Suppressor macrophage treated with lipopolysaccharide for 1 hour (primary cell): ENCODE measurements at regions not wholly inside any gene's neighbourhood (a gene's known extent, or its start where the extent isn't known, plus 50 kb on each side); places are given as distances from the start of the nearest gene placed in this dataset.

ENCODE experiments used
- DNase-seq, 3 donors: peaks; one replicate each; pipeline ENCODE4 v3.0.0-alpha.2; 2020 to 2022

DNA sequence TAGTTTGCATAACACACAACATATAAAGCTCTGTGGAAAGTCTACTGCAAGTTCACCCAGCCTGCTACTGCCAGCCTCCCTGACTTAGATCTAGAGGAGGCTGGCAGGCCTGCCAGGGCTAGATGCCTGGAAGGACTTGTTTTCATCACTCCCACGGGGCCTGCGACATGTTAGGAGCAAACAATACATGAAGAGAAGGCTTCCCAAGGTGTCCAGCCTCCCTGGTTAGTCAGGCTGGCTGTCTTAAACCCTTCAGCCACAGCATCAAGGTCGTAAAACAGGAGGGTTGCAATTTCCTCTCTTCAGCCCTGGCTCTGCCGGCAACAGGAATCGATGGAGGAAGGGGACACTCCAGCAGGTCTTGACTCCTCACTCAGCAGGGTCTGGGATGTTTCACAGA lies 104.5 kb downstream of the NGF start:
- DNase-seq = no peak

DNA sequence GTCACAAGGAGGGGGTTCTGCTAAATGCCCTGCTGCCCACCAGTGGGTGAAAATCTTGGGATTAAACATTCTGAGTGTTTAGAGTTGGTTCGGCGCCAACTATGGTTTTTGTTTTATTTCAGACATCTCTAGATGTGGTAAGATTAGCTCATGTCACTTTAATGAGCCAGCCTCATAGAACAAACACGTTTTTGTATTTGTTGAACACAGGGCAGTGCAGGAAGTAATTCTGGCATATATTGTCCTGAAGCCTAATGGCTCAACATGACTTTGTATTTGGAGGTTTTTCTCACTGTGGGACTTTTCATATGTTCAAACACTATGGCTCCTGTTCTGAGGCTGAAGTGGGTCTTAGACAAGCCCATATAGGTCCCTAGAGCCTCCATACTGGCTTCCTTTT lies 107.8 kb downstream of the NGF start:
- DNase-seq = no peak

DNA sequence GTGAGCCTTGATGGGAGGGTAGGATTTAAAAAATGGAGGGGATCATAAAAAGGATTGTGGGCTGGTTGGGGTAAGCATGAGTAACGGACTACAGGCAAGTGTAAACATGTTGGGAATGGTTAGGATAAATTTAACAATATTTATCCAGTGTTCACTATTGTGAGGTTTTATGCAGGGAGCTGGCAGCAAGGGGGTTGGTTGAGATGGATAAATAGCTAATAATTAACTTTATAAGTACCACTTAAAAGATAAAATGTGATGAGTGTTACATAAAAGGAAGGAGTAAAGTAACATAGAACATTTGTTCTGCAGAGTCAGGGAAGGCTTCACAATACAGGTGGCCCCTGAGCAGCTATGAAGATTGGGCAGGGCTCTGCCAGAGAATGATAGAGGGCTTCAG lies 109.0 kb downstream of the NGF start:
- DNase-seq = no peak

GRCh38 chr1:115228191-115228590 lies 109.9 kb downstream of the NGF start:
- no peak for DNase-seq

DNA sequence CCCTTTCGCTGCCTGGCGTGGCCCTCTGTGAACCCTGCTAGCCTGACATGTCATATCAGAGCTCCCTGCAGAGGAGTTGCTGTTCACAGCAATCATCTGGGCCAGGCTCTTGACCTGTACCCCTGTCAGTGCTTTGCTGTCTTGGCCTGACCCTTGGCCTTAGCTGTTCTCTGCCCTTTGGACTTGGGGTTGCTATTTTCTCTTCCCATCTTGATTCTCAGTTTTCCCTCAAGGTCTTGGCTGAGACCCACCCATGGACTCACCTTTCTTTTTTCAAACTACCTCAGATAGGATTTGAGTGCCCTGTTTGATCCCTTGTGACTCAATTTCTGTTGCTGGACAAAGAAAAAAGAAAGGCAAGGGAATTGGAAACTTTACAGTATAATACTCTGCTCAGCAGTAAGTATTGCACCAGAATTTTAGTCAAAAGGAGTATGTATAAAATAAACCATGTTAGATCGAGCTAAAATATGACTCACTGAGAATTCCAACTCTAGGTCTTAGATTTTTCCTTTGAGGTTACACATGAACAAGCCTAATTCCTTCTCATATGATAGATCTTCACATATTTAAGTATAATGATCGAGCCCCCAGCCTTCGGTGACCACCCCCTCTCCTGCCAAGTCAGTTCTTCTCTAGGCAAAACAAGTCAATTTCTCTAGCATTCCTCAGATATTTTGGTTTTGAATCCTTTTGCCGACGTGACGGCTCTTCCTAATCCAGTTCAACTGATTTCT lies 110.5 kb downstream of the NGF start:
- no peak for DNase-seq

GRCh38 chr1:115225993-115226685 lies 111.9 kb downstream of the NGF start:
- DNase-seq = no peak

DNA sequence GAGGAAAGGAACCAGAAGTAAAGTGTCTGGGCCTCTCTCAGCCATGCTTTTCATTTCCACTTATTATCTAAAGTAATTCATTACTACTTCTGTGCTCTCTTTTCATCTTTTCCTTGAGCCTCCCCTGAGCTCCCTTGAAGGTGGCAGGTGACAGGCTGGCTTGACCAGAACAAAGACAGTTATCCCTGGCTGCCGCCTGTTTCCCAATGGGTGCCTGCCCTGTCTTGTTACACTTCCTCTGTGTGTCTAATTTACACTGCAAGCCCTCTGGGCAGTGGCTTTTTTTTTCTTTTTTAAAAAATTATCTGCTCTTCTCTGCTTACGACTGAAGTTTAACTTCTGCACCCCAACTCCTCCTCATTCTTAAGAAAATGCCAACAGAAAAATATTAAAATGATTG lies 113.4 kb downstream of the NGF start:
- DNase-seq = no peak

DNA sequence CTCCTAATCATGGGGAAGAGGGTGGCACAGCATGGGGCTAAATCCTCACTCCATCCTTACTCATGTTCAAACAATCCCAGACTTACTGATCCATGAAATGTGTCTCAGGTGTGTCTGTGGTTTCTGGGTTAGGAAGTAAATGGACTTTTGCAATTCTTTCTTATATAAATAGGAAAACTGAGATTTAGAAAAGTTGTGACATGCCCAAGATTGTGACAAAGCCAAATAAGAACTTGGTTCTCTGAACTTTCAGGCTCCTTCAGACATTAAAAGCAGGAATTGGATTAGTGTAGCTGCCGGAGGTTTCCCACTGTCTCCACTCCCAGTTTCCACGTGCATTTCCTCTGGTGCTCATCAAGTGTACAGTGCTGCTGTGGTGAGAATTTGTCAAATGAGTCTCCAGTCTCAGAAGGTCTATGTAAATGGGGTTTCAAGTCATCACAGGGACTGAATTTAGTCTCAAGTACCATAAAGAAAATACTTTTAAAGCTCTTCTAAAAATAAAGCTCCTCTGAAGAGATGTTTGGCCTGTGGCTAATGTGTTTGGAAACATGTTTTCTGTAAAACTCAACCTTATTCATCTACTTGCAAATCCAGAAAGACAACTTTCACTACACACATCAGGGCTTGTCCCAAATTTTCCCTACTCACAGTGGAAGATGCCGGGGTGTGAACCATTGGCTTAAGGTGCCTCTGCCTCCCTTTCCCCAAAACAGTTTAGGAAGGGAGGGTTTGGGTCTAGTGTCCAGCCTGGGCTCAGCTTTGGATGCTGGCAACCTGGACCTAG lies 115.2 kb downstream of the NGF start:
- DNase-seq = no peak

GRCh38 chr1:115220340-115221270 lies 117.4 kb downstream of the NGF start:
- no peak for DNase-seq

DNA sequence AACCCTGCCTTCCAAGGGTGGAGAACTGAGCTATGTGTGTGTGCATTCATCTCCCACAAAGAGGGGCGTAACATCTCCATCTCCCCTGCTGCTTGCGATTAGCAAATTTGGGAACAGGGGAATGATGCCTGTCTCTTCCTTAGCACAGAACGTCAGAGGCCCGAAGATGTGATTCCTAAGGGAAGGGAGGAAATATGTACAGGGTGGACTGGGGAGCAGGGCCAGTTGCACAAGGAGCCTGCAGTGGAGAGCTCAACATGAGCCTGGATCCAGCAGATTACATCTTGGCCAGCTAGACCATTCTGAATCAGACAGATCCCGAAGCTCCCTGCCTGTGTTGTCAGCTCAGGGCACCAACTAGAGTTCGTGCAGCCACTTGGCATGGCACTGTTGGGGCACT lies 118.1 kb downstream of the NGF start:
- no peak for DNase-seq

GRCh38 chr1:115218699-115219098 lies 119.3 kb downstream of the NGF start:
- DNase-seq = no peak

- DNase-seq = no peak
Observed at GRCh38 chr1:115218034-115218405, 120.0 kb downstream of the NGF start.

DNA sequence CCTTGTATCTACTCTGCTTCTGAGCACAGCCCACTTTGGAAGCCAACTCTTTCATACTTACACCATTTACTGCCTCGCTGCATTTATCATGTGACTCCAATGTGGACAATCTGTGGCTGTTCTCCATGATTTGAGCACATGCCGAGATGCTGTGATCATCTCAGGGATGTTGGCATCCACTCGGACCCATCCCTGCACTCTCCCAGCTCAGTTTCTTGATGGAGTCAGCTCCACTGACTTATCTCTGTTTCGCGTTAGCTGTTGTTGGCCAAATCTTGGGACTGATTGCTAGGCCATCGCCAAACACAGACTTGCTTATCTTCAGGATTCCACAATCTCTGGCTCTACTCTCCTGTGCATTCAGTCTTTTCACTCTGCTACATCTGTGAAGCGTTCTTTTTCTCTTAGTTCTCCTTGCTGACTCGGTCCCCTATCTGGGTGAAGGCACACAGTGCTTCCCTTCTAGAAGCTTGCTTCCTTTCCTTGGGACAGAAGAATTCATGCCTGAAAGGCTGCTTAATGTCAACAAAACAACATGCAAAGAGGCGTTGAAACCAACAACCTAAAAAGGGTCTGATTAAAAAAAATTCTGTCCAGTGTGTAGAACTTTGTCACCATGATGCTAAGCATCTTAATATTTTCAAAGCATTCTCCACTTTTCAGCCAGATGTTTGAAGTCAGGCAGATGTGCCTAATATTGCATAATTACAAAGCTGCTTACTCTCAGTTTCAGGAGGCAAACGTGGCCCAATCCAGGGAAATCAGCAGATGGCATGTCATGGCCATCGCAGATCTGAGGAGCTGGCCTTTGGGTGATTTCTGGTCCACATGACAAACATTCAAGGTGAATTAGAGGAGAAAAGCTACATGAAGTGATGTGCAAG lies 120.7 kb downstream of the NGF start:
- DNase-seq = no peak

DNA sequence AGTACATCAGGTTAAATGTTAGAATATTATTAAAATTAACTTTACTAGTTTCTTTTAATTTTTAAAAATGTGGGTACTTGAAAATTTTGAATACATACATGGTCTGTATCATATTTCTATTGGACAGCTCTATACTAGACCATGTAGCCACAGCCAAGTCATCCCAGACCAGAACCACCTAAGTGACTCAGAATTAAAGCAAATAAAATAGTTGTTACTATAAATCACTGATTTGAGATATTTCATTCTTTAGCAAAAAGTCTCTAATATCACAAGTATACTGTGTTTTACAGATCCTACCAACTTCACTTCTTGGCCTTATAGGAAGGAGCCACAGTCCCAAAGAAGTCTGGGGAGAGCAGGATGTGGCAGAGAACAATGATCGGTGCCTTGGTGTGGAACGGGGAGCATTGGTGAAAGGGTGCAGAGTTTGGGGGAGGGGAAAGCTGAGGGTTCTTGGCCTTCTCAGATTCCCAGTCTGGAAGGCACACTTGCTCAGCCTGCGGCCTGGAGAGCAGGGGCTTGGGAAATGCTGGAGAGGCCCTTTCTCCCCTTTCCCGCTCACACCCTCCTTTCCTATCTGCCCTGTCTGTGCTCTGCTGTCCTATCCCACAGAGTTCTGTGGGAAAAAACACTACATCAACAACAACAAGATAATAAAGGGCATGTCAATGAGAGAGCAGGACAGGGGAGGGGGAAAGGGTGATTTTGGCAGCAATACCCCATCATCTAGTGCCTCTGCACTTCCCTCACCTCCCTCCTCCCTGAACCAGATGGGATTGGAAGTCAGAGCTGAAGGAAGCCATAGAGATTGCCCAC lies 122.1 kb downstream of the NGF start:
- no peak for DNase-seq

- no peak for DNase-seq
Observed at GRCh38 chr1:115215110-115215509, 122.9 kb downstream of the NGF start.

DNA sequence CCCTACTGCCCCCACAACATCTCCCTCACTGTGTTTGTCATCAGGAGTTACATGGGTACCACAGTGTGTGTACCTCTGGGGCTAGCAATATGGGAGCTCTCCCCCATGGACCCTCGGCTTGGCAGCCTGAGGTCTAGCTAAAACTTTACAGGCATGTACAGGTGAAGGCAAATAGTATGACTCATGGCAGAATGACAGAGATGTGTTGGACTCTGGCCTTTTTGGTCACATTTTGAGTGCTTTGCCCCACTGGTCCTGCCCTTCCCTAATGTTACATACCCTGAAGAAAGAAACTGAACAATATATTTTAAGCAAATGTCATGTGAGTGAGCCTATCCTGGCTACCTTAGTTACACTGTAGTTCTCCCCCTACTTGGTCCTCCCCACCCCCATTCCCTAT lies 124.0 kb downstream of the NGF start:
- no peak for DNase-seq

DNA sequence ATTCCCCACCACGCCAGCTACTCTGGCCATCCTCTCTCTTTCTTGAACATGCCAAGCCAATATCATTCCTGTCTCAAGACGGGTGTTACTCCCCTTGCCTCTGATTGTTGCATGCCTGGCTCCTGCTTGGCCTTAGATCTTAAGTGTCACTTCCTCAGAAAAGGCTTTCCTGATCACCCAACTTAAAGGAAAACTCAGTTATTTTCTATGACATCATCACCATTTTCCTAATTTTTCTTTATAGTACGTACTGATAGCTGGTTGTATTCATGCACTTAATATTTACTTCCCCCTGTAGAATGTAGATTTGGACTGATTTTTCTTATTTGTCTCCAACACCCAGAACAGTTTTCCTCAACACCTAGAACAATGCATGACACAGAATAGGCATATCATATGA lies 123.8 kb upstream of the TSPAN2 start:
- DNase-seq = no peak

DNA sequence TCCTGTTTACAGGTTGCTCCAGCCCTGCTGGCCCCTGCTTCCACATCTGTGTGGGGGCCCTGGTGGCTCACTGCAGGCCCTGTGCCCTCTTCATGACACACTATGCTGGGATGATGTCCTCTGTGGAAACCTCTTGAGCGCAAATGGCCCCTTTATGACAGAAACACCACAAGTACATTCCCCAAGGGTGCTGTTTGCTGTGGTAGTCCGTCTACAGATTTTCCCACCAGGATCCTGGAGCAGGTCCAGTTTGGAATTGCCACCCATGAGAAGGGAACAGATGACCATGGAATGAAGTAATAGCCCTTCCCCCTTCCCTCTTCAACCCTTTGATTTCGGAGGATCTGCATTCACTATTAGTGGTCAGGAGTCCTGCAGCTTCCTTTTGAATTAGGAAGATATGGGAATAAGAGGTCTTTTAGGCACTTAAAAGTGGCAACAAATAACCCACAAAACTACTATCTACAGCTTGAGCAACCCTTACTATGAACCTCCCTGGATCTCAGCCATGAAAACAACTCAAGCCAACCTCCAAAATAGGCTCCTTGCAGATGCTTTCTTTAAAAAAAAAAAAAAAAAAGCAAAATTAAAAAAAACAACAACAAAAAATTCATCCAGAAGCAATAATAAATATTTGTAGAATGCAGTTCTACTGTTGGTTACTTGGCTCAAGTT lies 121.9 kb upstream of the TSPAN2 start:
- DNase-seq = no peak

DNA sequence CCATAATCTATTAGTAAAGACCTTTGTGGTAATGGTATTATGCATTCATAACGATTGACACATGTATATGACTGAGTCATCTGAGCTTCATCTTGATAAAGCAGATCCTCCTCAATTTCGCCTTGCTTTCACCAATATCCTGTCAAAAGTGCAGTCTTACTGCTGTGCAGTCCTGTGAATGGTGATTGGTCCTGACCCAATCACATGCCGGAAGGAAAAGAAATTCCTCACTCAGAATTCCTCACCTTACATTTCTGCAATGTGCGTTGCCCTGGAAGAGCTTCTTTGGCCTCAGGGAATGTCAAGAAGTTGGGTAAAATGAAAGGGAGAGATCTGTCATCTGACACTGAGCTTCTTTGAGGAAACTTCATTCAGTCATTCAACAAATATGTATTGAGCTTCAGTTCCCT lies 121.0 kb upstream of the TSPAN2 start:
- no peak for DNase-seq

- no peak for DNase-seq
Observed at GRCh38 chr1:115204513-115204912, 115.2 kb upstream of the TSPAN2 start.
